ENCODE measurements at regions not wholly inside any gene's neighbourhood (a gene's known extent, or its start where the extent isn't known, plus 50 kb on each side); places are given as distances from the start of the nearest gene placed in this dataset.

- TF ChIP-seq CTCF (IDR thresholded peaks at IDR 0.05) (no peak), POLR2A (IDR thresholded peaks at IDR 0.05) (no peak)
These were observed 352.8 kb upstream of the SYNCRIP start for GRCh38 chr6:85995339-85996033.
